Body of pancreas (tissue), 4 donors: ENCODE measurements at regions not wholly inside any gene's neighbourhood (a gene's known extent, or its start where the extent isn't known, plus 50 kb on each side); places are given as distances from the start of the nearest gene placed in this dataset.

Experiments
- CTCF ChIP-seq, 7 experiments: fragments of 450-650 bp in 4 of 7; fragments of 200-600 bp in 3 of 7; sonication (generic) in 3 of 7; IDR thresholded peaks; one replicate each; pipeline ENCODE4 v1.5.1; 2016 to 2019; ENCODE audit warnings: antibody characterized with exemption in 7 of 7
- POLR2A ChIP-seq, 3 donors: fragments of 450-650 bp; IDR thresholded peaks; one replicate each; pipeline ENCODE4 v1.6.1; 2016; ENCODE audit warnings: antibody characterized with exemption in 3 of 3, mild to moderate bottlenecking in 2 of 3

GRCh38 chr2:172333978-172334330 lies 93.4 kb upstream of the ITGA6 start:
- no peak for TF ChIP-seq POLR2A (IDR thresholded peaks at IDR 0.05)
- no peak for TF ChIP-seq CTCF (IDR thresholded peaks at IDR 0.05)
